Nephron progenitor cell (in vitro differentiated cells): ENCODE measurements at regions not wholly inside any gene's neighbourhood (a gene's known extent, or its start where the extent isn't known, plus 50 kb on each side); places are given as distances from the start of the nearest gene placed in this dataset.

Source experiments
- DNase-seq: peaks from one replicate; pipeline ENCODE4 v3.0.0; 2021
- H3K27ac Mint-ChIP-seq: 2 replicates; pipeline ENCODE4 v1.8.0; 2021; ENCODE audit warnings: mild to moderate bottlenecking, moderate library complexity, mixed read lengths
- H3K27me3 Mint-ChIP-seq: 2 replicates; pipeline ENCODE4 v1.8.0; 2021; ENCODE audit warnings: mild to moderate bottlenecking, low read depth, mixed read lengths; ENCODE audit not compliant: poor library complexity
- H3K36me3 Mint-ChIP-seq: 2 replicates; pipeline ENCODE4 v1.8.0; 2021; ENCODE audit warnings: low read depth, mixed read lengths
- H3K4me1 Mint-ChIP-seq: 2 replicates; pipeline ENCODE4 v1.8.0; 2021; ENCODE audit warnings: mixed read lengths
- H3K4me3 Mint-ChIP-seq: 2 replicates; pipeline ENCODE4 v1.8.0; 2021; ENCODE audit warnings: mild to moderate bottlenecking, moderate library complexity, mixed read lengths
- H3K9me3 Mint-ChIP-seq: 2 replicates; pipeline ENCODE4 v1.8.0; 2021; ENCODE audit warnings: mild to moderate bottlenecking, moderate library complexity, mixed read lengths
- TF ChIP-seq, protein P1 (sequence below): fragments of 200-600 bp; sonication (generic); IDR thresholded peaks from 2 replicates; pipeline ENCODE4 v1.5.0; 2021; ENCODE audit warnings: antibody characterized with exemption

- Mint-ChIP-seq H3K4me3 (no peak overlapping the region), H3K27ac (no peak overlapping the region), H3K9me3 (peaks cover 4% of the 10 kb centered on the region), H3K36me3 (no peaks in the 10 kb centered on the region), H3K27me3 (peaks cover 15% of the 10 kb centered on the region), H3K4me1 (peaks cover 25% of the 10 kb centered on the region)
- TF ChIP-seq, protein P1, sequence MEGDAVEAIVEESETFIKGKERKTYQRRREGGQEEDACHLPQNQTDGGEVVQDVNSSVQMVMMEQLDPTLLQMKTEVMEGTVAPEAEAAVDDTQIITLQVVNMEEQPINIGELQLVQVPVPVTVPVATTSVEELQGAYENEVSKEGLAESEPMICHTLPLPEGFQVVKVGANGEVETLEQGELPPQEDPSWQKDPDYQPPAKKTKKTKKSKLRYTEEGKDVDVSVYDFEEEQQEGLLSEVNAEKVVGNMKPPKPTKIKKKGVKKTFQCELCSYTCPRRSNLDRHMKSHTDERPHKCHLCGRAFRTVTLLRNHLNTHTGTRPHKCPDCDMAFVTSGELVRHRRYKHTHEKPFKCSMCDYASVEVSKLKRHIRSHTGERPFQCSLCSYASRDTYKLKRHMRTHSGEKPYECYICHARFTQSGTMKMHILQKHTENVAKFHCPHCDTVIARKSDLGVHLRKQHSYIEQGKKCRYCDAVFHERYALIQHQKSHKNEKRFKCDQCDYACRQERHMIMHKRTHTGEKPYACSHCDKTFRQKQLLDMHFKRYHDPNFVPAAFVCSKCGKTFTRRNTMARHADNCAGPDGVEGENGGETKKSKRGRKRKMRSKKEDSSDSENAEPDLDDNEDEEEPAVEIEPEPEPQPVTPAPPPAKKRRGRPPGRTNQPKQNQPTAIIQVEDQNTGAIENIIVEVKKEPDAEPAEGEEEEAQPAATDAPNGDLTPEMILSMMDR: no peak
- DNase-seq: no peak
Observed at GRCh38 chr21:43295066-43295958, 126.5 kb downstream of the CRYAA start.

- TF ChIP-seq, protein P1: no peak
- Mint-ChIP-seq H3K4me1 (peaks cover 17% of the 10 kb centered on the region), H3K9me3 (peaks cover 4% of the 10 kb centered on the region), H3K27ac (no peak overlapping the region), H3K27me3 (peaks cover 15% of the 10 kb centered on the region), H3K4me3 (no peak overlapping the region), H3K36me3 (no peaks in the 10 kb centered on the region)
- DNase-seq: no peak
Observed at GRCh38 chr21:43294194-43294902, 125.5 kb downstream of the CRYAA start.

DNA sequence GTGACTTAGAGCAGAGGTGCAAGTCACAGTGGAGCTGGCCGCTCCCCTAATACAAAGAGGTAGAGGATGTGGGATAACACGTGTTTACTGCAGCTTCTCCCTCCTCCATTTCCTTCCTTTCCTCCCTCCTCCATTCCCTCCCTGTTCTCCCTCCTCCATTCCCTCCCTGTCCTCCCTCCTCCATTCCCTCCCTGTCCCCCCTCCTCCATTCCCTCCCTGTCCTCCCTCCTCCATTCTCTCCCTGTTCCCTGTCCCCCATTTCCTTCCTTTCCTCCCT, 124.0 kb downstream of the CRYAA start:
- TF ChIP-seq, protein P1: no peak
- H3K9me3 Mint-ChIP-seq: peaks cover 4% of the 10 kb centered on the region
- no peak overlapping the region for H3K27ac Mint-ChIP-seq
- H3K4me1 Mint-ChIP-seq: peaks cover 6% of the 10 kb centered on the region
- no peak for DNase-seq
- peaks cover 15% of the 10 kb centered on the region for H3K27me3 Mint-ChIP-seq
- no peaks in the 10 kb centered on the region for H3K36me3 Mint-ChIP-seq
- no peak overlapping the region for H3K4me3 Mint-ChIP-seq

DNA sequence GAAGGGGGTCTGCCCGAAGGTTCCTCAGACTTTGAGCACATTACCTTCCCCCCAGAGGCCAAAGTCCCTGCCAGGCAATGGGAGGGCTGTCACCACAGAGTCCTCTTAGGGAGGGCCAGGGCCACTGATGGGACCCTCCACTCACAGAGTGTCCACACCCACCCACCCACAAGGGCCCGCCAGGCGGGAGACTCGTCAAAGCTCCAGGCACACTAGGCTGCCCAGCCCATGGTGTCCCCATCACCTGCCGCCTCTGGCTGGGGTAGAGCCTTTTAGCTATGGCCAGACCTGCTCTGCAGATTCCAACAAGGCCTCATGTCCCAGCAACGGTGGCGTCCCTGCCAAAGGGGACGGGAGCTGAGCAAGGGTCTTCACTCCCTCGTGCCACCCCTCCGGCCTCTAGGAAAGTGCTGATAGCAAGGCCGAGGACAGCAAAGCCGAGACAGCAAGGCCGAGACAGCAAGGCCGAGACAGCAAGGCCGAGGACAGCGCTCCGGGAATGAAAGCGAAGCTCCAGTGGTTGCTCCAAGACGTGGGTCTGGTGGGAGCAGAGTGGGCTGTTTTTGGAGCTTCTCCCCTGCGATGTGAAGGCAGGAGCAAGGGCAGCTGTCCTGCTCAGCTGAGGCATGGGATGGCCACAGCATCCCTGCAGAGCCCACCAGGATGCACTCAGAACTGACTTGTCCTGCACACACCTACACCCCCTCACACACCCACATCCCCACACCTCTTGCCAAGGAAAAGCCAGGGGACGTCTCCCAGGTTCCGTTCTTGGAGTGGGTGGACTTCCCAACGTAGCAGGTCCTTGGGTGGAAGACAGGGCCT, 123.4 kb downstream of the CRYAA start:
- peaks cover 8% of the 10 kb centered on the region for H3K4me1 Mint-ChIP-seq
- no peak for DNase-seq
- TF ChIP-seq, protein P1: no peak
- H3K27ac Mint-ChIP-seq: no peak overlapping the region
- H3K36me3 Mint-ChIP-seq: no peaks in the 10 kb centered on the region
- H3K27me3 Mint-ChIP-seq: peaks cover 15% of the 10 kb centered on the region
- H3K9me3 Mint-ChIP-seq: peaks cover 4% of the 10 kb centered on the region
- H3K4me3 Mint-ChIP-seq: no peak overlapping the region

GRCh38 chr21:43291347-43291950, 122.6 kb downstream of the CRYAA start:
- no peak overlapping the region for H3K4me3 Mint-ChIP-seq
- no peak overlapping the region for H3K27ac Mint-ChIP-seq
- H3K9me3 Mint-ChIP-seq: peaks cover 4% of the 10 kb centered on the region
- no peaks in the 10 kb centered on the region for H3K36me3 Mint-ChIP-seq
- TF ChIP-seq, protein P1: no peak
- H3K27me3 Mint-ChIP-seq: peaks cover 11% of the 10 kb centered on the region
- no peak for DNase-seq
- H3K4me1 Mint-ChIP-seq: peaks cover 12% of the 10 kb centered on the region
